Heart left ventricle (tissue), 16 donors: ENCODE measurements at regions not wholly inside any gene's neighbourhood (a gene's known extent, or its start where the extent isn't known, plus 50 kb on each side); places are given as distances from the start of the nearest gene placed in this dataset.

Experiments
- ATAC-seq, 4 donors: fragments of 200-7000 bp; cut with Tn5 transposase; one replicate each; pipeline ENCODE4 v1.9.1; 2020 to 2022; ENCODE audit warnings: moderate library complexity in 4 of 4, mild to moderate bottlenecking in 3 of 4, moderate number of reproducible peaks in 1 of 4
- DNase-seq, 5 donors: peaks; one replicate each; pipeline ENCODE4 v3.0.0-alpha.2; 2020
- H3K27ac ChIP-seq, 12 donors: fragments of 200-600 bp; sonication (generic) in 4 of 12; one replicate each; pipeline versions ENCODE4 v1.5.0 to v1.8.0; 2016 to 2022; ENCODE audit warnings: mild to moderate bottlenecking in 2 of 12
- H3K27me3 ChIP-seq, 9 donors: fragments of 200-600 bp; sonication (generic) in 2 of 9; one replicate each; pipeline versions ENCODE4 v1.5.1 to v1.8.0; 2016 to 2022; ENCODE audit warnings: mild to moderate bottlenecking in 3 of 9
- H3K36me3 ChIP-seq, 9 donors: fragments of 200-600 bp; sonication (generic) in 2 of 9; one replicate each; pipeline versions ENCODE4 v1.5.0 to v1.8.0; 2018 to 2022; ENCODE audit warnings: mild to moderate bottlenecking in 2 of 9
- H3K4me1 ChIP-seq, 12 donors: fragments of 200-600 bp; sonication (generic) in 4 of 12; one replicate each; pipeline versions ENCODE4 v1.5.0 to v1.8.0; 2016 to 2022; ENCODE audit warnings: mild to moderate bottlenecking in 3 of 12
- H3K4me3 ChIP-seq, 12 donors: fragments of 200-600 bp; sonication (generic) in 4 of 12; one replicate each; pipeline versions ENCODE4 v1.5.0 to v1.8.0; 2017 to 2022; ENCODE audit warnings: mild to moderate bottlenecking in 9 of 12, moderate library complexity in 4 of 12
- H3K9me3 ChIP-seq, 12 donors: fragments of 200-600 bp; sonication (generic) in 4 of 12; one replicate each; pipeline versions ENCODE4 v1.5.0 to v1.8.0; 2016 to 2022; ENCODE audit warnings: mild to moderate bottlenecking in 1 of 12
- CTCF ChIP-seq, 12 donors: fragments of 200-600 bp; sonication (generic) in 4 of 12; IDR thresholded peaks; one replicate each; pipeline versions ENCODE4 v1.5.0 to v1.8.0; 2018 to 2022; ENCODE audit warnings: antibody characterized with exemption in 12 of 12, mild to moderate bottlenecking in 5 of 12
- POLR2A ChIP-seq, 2 donors: fragments of 450-650 bp; IDR thresholded peaks; one replicate each; pipeline ENCODE4 v1.6.1; 2017; ENCODE audit warnings: antibody characterized with exemption in 2 of 2, mild to moderate bottlenecking in 2 of 2, moderate library complexity in 2 of 2
- WGBS, 4 donors: extraction: QIAGEN DNeasy Blood & Tissue Kit in 2 of 4; methylation state at CpG; one replicate each; pipeline versions ENCODE4 v1.1.5 to v1.1.7; 2013 to 2018; 5-methylcytosine and 5-hydroxymethylcytosine counted together
- intact Hi-C, 10 donors: fragments of 100-400 bp; cut with DNase I; formaldehyde crosslinking; loops; one replicate each; pipeline versions ENCODE4 v1.11.1 to v1.14.2; 2022
- donor health status: ischemic (EF 13 %, LVEDD 7.1; RV severe dilation, severe dysfunction).
- donor health status: healthy with polysubstance abuse.
- donor health status: DM: no; HTN: yes; CAD: no.
- donor health status: DM: no; HTN: no; CAD: no.
- donor health status: ischemic (EF 25% LVEDD 6.9; RV normal size, moderate dysfunction).
- donor health status: ischemic (EF 25% LVEDD 5.7; RV mildly dilated, moderate dysfunction).
- donor health status: healthy.
- donor health status: DM: yes; HTN: yes; CAD: no.
- donor health status: ischemic (EF 35%, LVEDD 5.7; RV mildly dilated, moderate dysfunction).
- donor health status: nonischemic (EF 11% LVEDD 7.7; RV severe dilation, severe dysfunction).
- donor health status: DM: yes; HTN: yes; CAD: no.
- donor health status: PGD.
- donor health status: ischemic (EF 29% LVEDD 5.4; RV normal size, mild dysfunction).
- donor health status: nonischemic (EF 23%, LVEDD 6.1; RV moderate dilation, normal function).

GRCh38 chr5:73374520-73375190 is 73.9 kb downstream of the FOXD1 start:
- no peaks in the 10 kb centered on the region for H3K9me3 ChIP-seq
- WGBS, 4 donors, result 48 to 52% (median 49%) methylated on average over 7 of the region's 7 CpGs
- no peak for TF ChIP-seq POLR2A (IDR thresholded peaks at IDR 0.05)
- no peak for TF ChIP-seq CTCF (IDR thresholded peaks at IDR 0.05)
- peaks cover 0 to 94% (median 34%) of the 10 kb centered on the region in 9 donors for H3K27me3 ChIP-seq
- no peaks in the 10 kb centered on the region for H3K36me3 ChIP-seq
- H3K4me3 ChIP-seq, result no peak overlapping the region
- H3K27ac ChIP-seq, result no peak overlapping the region
- ATAC-seq (no peak), DNase-seq (no peak)
- no peaks in the 10 kb centered on the region for H3K4me1 ChIP-seq
- intact Hi-C loops, result no loop called here

GRCh38 chr5:73373814-73374510 is 74.6 kb downstream of the FOXD1 start:
- WGBS, 4 donors, result 73 to 86% (median 83%) methylated on average over 2 to 3 of the region's 3 CpGs
- H3K27me3 ChIP-seq, result peaks cover 0 to 94% (median 34%) of the 10 kb centered on the region in 9 donors
- no peak for TF ChIP-seq POLR2A (IDR thresholded peaks at IDR 0.05)
- no peak for TF ChIP-seq CTCF (IDR thresholded peaks at IDR 0.05)
- H3K36me3 ChIP-seq, result no peaks in the 10 kb centered on the region
- H3K9me3 ChIP-seq, result no peaks in the 10 kb centered on the region
- H3K27ac ChIP-seq, result no peak overlapping the region
- no peak overlapping the region for H3K4me3 ChIP-seq
- DNase-seq (no peak), ATAC-seq (no peak)
- no peaks in the 10 kb centered on the region for H3K4me1 ChIP-seq
- intact Hi-C loops, result no loop called here

- Histone ChIP-seq H3K4me3 (no peak overlapping the region), H3K4me1 (no peaks in the 10 kb centered on the region), H3K27me3 (peaks cover 0 to 69% (median 16%) of the 10 kb centered on the region in 9 donors), H3K27ac (no peak overlapping the region), H3K9me3 (no peaks in the 10 kb centered on the region), H3K36me3 (no peaks in the 10 kb centered on the region)
- DNase-seq, result no peak
- ATAC-seq, result no peak
- 32 to 40% (median 38%) methylated on average over 12 of the region's 12 CpGs for WGBS, 4 donors
- intact Hi-C loops, result no loop called here
- TF ChIP-seq POLR2A (IDR thresholded peaks at IDR 0.05), result no peak
- TF ChIP-seq CTCF (IDR thresholded peaks at IDR 0.05), result no peak
Measured at GRCh38 chr5:73370640-73371583, 77.7 kb downstream of the FOXD1 start.

- H3K36me3 ChIP-seq, result no peaks in the 10 kb centered on the region
- peaks cover 0 to 64% (median 11%) of the 10 kb centered on the region in 9 donors for H3K27me3 ChIP-seq
- H3K4me1 ChIP-seq, result no peaks in the 10 kb centered on the region
- ATAC-seq (no peak), DNase-seq (no peak)
- no peak overlapping the region for H3K27ac ChIP-seq
- no peak for TF ChIP-seq CTCF (IDR thresholded peaks at IDR 0.05)
- TF ChIP-seq POLR2A (IDR thresholded peaks at IDR 0.05), result no peak
- whole genome bisulfite sequencing, 4 donors, result 78 to 92% (median 84%) methylated on average over 5 of the region's 5 CpGs
- H3K4me3 ChIP-seq, result no peak overlapping the region
- intact Hi-C loops, result no loop called here
- no peaks in the 10 kb centered on the region for H3K9me3 ChIP-seq
Measured at GRCh38 chr5:73370095-73370494, 78.5 kb downstream of the FOXD1 start.
